KMS-11 (cell line): ENCODE measurements at regions not wholly inside any gene's neighbourhood (a gene's known extent, or its start where the extent isn't known, plus 50 kb on each side); places are given as distances from the start of the nearest gene placed in this dataset.

Source experiments
- H2AFZ ChIP-seq: fragments of 200-600 bp; sonication (generic); 2 replicates; pipeline ENCODE4 v1.6.1; 2016; ENCODE audit warnings: antibody characterized with exemption, mixed run types, low read depth
- H3K27ac ChIP-seq: fragments of 200-600 bp; sonication (generic); 2 replicates; pipeline ENCODE4 v1.6.1; 2016; ENCODE audit warnings: mild to moderate bottlenecking, mixed run types
- H3K27me3 ChIP-seq: fragments of 200-600 bp; sonication (generic); 2 replicates; pipeline ENCODE4 v1.6.1; 2017; ENCODE audit warnings: mild to moderate bottlenecking, low read depth, mixed run types, moderate library complexity; ENCODE audit not compliant: insufficient read depth
- H3K36me3 ChIP-seq: fragments of 200-600 bp; sonication (generic); 2 replicates; pipeline ENCODE4 v1.6.1; 2017; ENCODE audit warnings: mild to moderate bottlenecking, mixed run types; ENCODE audit not compliant: insufficient read depth
- H3K4me1 ChIP-seq: fragments of 200-600 bp; sonication (generic); 2 replicates; pipeline ENCODE4 v1.6.1; 2016; ENCODE audit warnings: mild to moderate bottlenecking, low read depth, mixed run types; ENCODE audit not compliant: poor library complexity, severe bottlenecking
- H3K4me2 ChIP-seq: fragments of 200-600 bp; sonication (generic); 2 replicates; pipeline ENCODE4 v1.7.0; 2016; ENCODE audit warnings: mild to moderate bottlenecking, mixed run types
- H3K4me3 ChIP-seq: fragments of 200-600 bp; sonication (generic); IDR thresholded peaks from 2 replicates; pipeline ENCODE4 v1.6.1; 2017; ENCODE audit warnings: low read depth, low read length, mixed read lengths; ENCODE audit not compliant: insufficient read depth
- H3K79me2 ChIP-seq: fragments of 200-600 bp; sonication (generic); 2 replicates; pipeline ENCODE4 v1.6.1; 2016; ENCODE audit warnings: low read depth, mixed run types; ENCODE audit not compliant: insufficient read depth
- H3K9ac ChIP-seq: fragments of 200-600 bp; sonication (generic); 2 replicates; pipeline ENCODE4 v1.6.1; 2016; ENCODE audit warnings: mild to moderate bottlenecking, mixed run types
- H4K20me1 ChIP-seq: fragments of 200-600 bp; sonication (generic); 2 replicates; pipeline ENCODE4 v1.6.1; 2016; ENCODE audit warnings: mild to moderate bottlenecking, mixed run types; ENCODE audit not compliant: insufficient read depth
- TF ChIP-seq, protein P1 (sequence below): fragments of 200-600 bp; sonication (generic); conservative IDR thresholded peaks from 2 replicates; pipeline ENCODE4 v1.6.1; 2017; ENCODE audit warnings: low read depth, mild to moderate bottlenecking, antibody characterized with exemption, low read length, moderate library complexity, mixed read lengths

- Histone ChIP-seq H4K20me1 (no peaks in the 10 kb centered on the region), H3K36me3 (no peaks in the 10 kb centered on the region), H2AFZ (no peak overlapping the region), H3K4me2 (no peak overlapping the region), H3K4me1 (no peaks in the 10 kb centered on the region), H3K79me2 (no peaks in the 10 kb centered on the region), H3K4me3 (no peak overlapping the region), H3K27ac (no peak overlapping the region), H3K27me3 (no peaks in the 10 kb centered on the region), H3K9ac (no peak overlapping the region)
- TF ChIP-seq, protein P1, sequence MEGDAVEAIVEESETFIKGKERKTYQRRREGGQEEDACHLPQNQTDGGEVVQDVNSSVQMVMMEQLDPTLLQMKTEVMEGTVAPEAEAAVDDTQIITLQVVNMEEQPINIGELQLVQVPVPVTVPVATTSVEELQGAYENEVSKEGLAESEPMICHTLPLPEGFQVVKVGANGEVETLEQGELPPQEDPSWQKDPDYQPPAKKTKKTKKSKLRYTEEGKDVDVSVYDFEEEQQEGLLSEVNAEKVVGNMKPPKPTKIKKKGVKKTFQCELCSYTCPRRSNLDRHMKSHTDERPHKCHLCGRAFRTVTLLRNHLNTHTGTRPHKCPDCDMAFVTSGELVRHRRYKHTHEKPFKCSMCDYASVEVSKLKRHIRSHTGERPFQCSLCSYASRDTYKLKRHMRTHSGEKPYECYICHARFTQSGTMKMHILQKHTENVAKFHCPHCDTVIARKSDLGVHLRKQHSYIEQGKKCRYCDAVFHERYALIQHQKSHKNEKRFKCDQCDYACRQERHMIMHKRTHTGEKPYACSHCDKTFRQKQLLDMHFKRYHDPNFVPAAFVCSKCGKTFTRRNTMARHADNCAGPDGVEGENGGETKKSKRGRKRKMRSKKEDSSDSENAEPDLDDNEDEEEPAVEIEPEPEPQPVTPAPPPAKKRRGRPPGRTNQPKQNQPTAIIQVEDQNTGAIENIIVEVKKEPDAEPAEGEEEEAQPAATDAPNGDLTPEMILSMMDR: no peak
These were observed 53.6 kb upstream of the PPARGC1A start for GRCh38 chr4:23943478-23943877.

DNA sequence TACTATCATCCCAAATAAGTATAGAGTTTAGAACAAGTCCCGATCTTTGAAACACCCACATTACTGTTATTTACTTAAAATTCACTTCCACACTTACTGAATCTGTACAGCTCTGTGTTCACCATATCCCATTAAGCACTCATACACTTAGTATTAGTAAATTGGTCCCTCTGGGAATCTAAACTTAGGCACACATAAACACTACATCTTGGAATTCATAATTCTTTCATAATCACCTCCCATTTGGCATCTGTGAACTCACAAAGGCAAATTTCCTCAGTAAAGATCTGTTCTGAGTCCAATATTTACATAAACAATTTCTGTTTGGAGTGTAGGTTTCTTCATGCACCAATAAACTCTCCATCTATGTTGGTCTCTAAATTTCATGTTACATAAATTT is 52.6 kb upstream of the PPARGC1A start:
- no peaks in the 10 kb centered on the region for H3K4me1 ChIP-seq
- no peaks in the 10 kb centered on the region for H3K27me3 ChIP-seq
- H3K9ac ChIP-seq: no peak overlapping the region
- H3K4me3 ChIP-seq: no peak overlapping the region
- no peak overlapping the region for H3K4me2 ChIP-seq
- no peaks in the 10 kb centered on the region for H3K79me2 ChIP-seq
- TF ChIP-seq, protein P1: no peak
- H2AFZ ChIP-seq: no peak overlapping the region
- H3K27ac ChIP-seq: no peak overlapping the region
- no peaks in the 10 kb centered on the region for H3K36me3 ChIP-seq
- H4K20me1 ChIP-seq: no peaks in the 10 kb centered on the region
